ENCODE measurements at regions not wholly inside any gene's neighbourhood (a gene's known extent, or its start where the extent isn't known, plus 50 kb on each side); places are given as distances from the start of the nearest gene placed in this dataset.

GRCh38 chr4:24076811-24077210, 187.0 kb upstream of the PPARGC1A start:
- Histone ChIP-seq H3K4ac (replicated peaks; ENCODE audit: insufficient read length, low read depth, low read length) (no peak overlapping the region), H3K4me1 (replicated peaks in 1 of 4; ENCODE audit: control insufficient read depth in 3 of 4, insufficient read depth in 4 of 4, low read length in 3 of 4) (no peaks in the 10 kb centered on the region), H3K4me2 (ENCODE audit: insufficient read depth in 1 of 2, low read depth in 2 of 2, low read length in 2 of 2) (no peak overlapping the region), H3K36me3 (ENCODE audit: control insufficient read depth in 2 of 4, insufficient read depth in 4 of 4, low read length in 3 of 4) (no peaks in the 10 kb centered on the region), H2BK120ac (replicated peaks; ENCODE audit: low read depth, low read length) (no peak overlapping the region), H3K56ac (replicated peaks; ENCODE audit: insufficient read length, low read depth, low read length) (no peak overlapping the region), H3K9me3 (ENCODE audit: insufficient read depth in 2 of 2, low read depth in 1 of 2, low read length in 1 of 2) (no peaks in the 10 kb centered on the region), H2BK12ac (ENCODE audit: low read depth, low read length) (no peak overlapping the region), H4K5ac (ENCODE audit: insufficient read length, low read depth, low read length) (no peak overlapping the region), H3K79me2 (ENCODE audit: control insufficient read depth in 1 of 2, insufficient read depth in 2 of 2, low read length in 2 of 2) (no peaks in the 10 kb centered on the region), H3K27ac (ENCODE audit: low read depth, low read length) (no peak overlapping the region), H3K14ac (ENCODE audit: insufficient read length) (no peak overlapping the region), H3K23ac (ENCODE audit: insufficient read length) (no peak overlapping the region), H2AK5ac (ENCODE audit: low read depth, low read length) (no peak overlapping the region), H2BK5ac (ENCODE audit: low read depth, low read length) (no peak overlapping the region), H3K18ac (ENCODE audit: extremely low read depth, low read length) (no peak overlapping the region), H4K20me1 (replicated peaks in 1 of 2; ENCODE audit: control insufficient read depth in 1 of 2, insufficient read depth in 2 of 2, low read length in 2 of 2) (no peaks in the 10 kb centered on the region), H3K79me1 (ENCODE audit: low read depth, low read length) (no peaks in the 10 kb centered on the region), H3K23me2 (ENCODE audit: low read depth, low read length) (no peaks in the 10 kb centered on the region), H3K4me3 (ENCODE audit: extremely low read depth in 1 of 4, insufficient read depth in 2 of 4, low read depth in 3 of 4, low read length in 4 of 4) (no peak overlapping the region), H2AFZ (ENCODE audit: low read length) (no peak overlapping the region), H3K27me3 (replicated peaks in 1 of 4; ENCODE audit: control insufficient read depth in 3 of 4, extremely low read depth in 1 of 4, insufficient read depth in 3 of 4, low read length in 3 of 4) (no peaks in the 10 kb centered on the region; a peak in 1 of 7 replicates), H4K8ac (ENCODE audit: extremely low read depth, insufficient read depth, low read length) (no peak overlapping the region), H4K91ac (replicated peaks; ENCODE audit: insufficient read length, low read length) (no peak overlapping the region), H3K9ac (replicated peaks in 1 of 4; ENCODE audit: extremely low read depth in 1 of 4, low read depth in 3 of 4, low read length in 3 of 4) (no peak overlapping the region), H2BK20ac (ENCODE audit: low read length) (no peak overlapping the region), H2BK15ac (ENCODE audit: low read length) (no peak overlapping the region)
- DNase-seq (ENCODE audit: low read depth in 1 of 2, low spot score in 2 of 2) (no peak), FAIRE-seq (no peak)
- CTCF ChIA-PET (ENCODE audit: partially characterized antibody): interaction anchor here (0.6 kb wide), 1 partner anchor 27 kb away, joined by 7 read pairs; no protein-coding TSS in a partner anchor
- TF ChIP-seq ATF2 (IDR thresholded peaks at IDR 0.05; ENCODE audit: low read length) (no peak), NANOG (IDR thresholded peaks at IDR 0.05; ENCODE audit: insufficient read depth, low read depth, low read length, poor library complexity, severe bottlenecking) (no peak), BACH1 (IDR thresholded peaks at IDR 0.05; ENCODE audit: low read length) (no peak), TCF12 (IDR thresholded peaks at IDR 0.05; ENCODE audit: low read depth, low read length) (no peak), TAF1 (IDR thresholded peaks at IDR 0.05; ENCODE audit: low read depth, low read length) (no peak), GABPA (IDR thresholded peaks at IDR 0.05; ENCODE audit: borderline replicate concordance, insufficient read depth, low read length) (no peak), RXRA (IDR thresholded peaks at IDR 0.05; ENCODE audit: insufficient read depth, low read depth, low read length) (no peak), MAX (IDR thresholded peaks at IDR 0.05) (no peak), TEAD4 (IDR thresholded peaks at IDR 0.05; ENCODE audit: low read depth, low read length) (no peak), SIX5 (IDR thresholded peaks at IDR 0.05; ENCODE audit: low read depth, low read length) (no peak), PHF8 (conservative IDR thresholded peaks at IDR 0.05; ENCODE audit: low read depth, low read length) (no peak), SIRT6 (IDR thresholded peaks at IDR 0.05; ENCODE audit: low read length) (no peak), KDM1A (IDR thresholded peaks at IDR 0.05; ENCODE audit: borderline replicate concordance, low read length) (no peak), POLR2A (IDR thresholded peaks at IDR 0.05; ENCODE audit: control extremely low read depth in 1 of 2, low read depth in 2 of 2, low read length in 2 of 2) (no peak), CEBPB (IDR thresholded peaks at IDR 0.05; ENCODE audit: low read depth, low read length) (no peak)
- POLR2A ChIA-PET (ENCODE audit: partially characterized antibody): no interaction called here
- 85% methylated on average over 1 of the region's 1 CpG; no CpG with 5 or more reads in 1 of the 2 experiments for WGBS, 2 experiments (ENCODE audit: extremely low coverage in 1 of 2, insufficient coverage in 1 of 2, insufficient read length in 1 of 2, insufficient replicate concordance in 2 of 2, low coverage in 1 of 2, low lambda C conversion rate in 2 of 2, missing lambda C conversion rate in 1 of 2)
